ENCODE measurements at regions not wholly inside any gene's neighbourhood (a gene's known extent, or its start where the extent isn't known, plus 50 kb on each side); places are given as distances from the start of the nearest gene placed in this dataset.

DNA sequence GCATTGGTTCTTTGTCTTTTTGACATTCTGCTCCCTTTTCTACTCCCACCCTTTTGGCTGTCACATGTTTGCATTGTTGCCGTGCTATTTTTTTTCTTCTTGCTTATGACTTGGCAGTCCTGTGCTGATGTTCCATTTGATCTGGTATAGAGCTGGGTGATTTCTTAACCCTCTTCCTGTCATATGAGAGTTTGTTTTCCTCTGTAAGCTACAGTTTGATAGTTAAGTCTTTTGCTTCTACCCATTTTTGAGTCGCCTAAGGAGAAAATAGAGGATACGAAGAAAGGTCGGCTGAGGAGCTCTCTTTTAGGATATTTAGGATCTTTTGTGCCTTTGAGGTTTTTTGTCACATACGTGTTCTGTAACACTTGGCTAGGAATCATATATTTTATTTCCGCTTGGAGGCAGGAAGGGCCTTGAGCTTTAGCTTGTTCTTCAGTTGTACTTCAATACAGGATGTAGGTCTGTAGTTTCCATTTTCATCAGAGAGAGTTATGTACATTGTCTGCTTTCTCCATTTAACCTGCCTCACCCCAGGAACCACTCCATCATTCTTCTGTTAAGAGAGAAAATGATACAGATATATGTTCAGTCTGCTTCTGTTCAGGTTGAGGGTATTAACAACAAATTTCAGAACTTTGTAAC lies 150.7 kb downstream of the BACH1 start:
- no peak for ATAC-seq (ENCODE audit: low read depth)
- TF ChIP-seq, protein P1, sequence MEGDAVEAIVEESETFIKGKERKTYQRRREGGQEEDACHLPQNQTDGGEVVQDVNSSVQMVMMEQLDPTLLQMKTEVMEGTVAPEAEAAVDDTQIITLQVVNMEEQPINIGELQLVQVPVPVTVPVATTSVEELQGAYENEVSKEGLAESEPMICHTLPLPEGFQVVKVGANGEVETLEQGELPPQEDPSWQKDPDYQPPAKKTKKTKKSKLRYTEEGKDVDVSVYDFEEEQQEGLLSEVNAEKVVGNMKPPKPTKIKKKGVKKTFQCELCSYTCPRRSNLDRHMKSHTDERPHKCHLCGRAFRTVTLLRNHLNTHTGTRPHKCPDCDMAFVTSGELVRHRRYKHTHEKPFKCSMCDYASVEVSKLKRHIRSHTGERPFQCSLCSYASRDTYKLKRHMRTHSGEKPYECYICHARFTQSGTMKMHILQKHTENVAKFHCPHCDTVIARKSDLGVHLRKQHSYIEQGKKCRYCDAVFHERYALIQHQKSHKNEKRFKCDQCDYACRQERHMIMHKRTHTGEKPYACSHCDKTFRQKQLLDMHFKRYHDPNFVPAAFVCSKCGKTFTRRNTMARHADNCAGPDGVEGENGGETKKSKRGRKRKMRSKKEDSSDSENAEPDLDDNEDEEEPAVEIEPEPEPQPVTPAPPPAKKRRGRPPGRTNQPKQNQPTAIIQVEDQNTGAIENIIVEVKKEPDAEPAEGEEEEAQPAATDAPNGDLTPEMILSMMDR (IDR thresholded peaks at IDR 0.05; ENCODE audit: poor library complexity, severe bottlenecking), result no peak
- H3K27me3 ChIP-seq (ENCODE audit: insufficient read depth, poor library complexity, severe bottlenecking), result no peaks in the 10 kb centered on the region

DNA sequence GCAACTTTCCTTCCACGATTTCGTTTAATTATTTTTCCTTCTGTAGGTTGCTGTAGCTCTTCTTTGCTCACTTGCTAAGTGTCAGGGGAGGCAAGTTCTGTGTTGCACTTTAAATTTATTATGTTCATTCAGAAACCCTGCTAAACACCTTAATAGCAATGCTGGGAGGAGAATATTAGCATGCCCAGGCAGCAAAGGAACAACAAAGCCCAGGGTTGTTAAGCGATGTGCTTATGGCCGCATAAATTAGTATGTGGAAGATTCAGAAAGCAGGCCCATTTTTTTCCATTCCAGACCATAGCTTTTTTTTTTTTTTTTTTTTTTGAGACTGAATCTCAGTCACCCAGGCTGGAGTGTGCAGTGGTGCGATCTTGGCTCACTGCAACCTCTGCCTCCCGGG lies 151.3 kb downstream of the BACH1 start:
- Histone ChIP-seq H3K27me3 (ENCODE audit: insufficient read depth, poor library complexity, severe bottlenecking) (no peaks in the 10 kb centered on the region), H3K9me3 (ENCODE audit: severe bottlenecking) (no peaks in the 10 kb centered on the region), H3K27ac (ENCODE audit: poor library complexity, severe bottlenecking) (no peak overlapping the region), H3K4me1 (ENCODE audit: insufficient read depth, poor library complexity, severe bottlenecking) (no peaks in the 10 kb centered on the region), H3K36me3 (ENCODE audit: low read depth) (no peaks in the 10 kb centered on the region), H3K4me3 (ENCODE audit: severe bottlenecking) (no peak overlapping the region)
- TF ChIP-seq, protein P1 (IDR thresholded peaks at IDR 0.05; ENCODE audit: poor library complexity, severe bottlenecking), result no peak
- no peak for DNase-seq (ENCODE audit: low spot score)
- no peak for ATAC-seq (ENCODE audit: low read depth)

More for the DNA sequence above, 150.7 kb downstream of the BACH1 start:
- DNase-seq (ENCODE audit: low spot score), result no peak
- Histone ChIP-seq H3K27ac (ENCODE audit: poor library complexity, severe bottlenecking) (no peak overlapping the region), H3K4me3 (ENCODE audit: severe bottlenecking) (no peak overlapping the region), H3K36me3 (ENCODE audit: low read depth) (no peaks in the 10 kb centered on the region), H3K4me1 (ENCODE audit: insufficient read depth, poor library complexity, severe bottlenecking) (no peaks in the 10 kb centered on the region), H3K9me3 (ENCODE audit: severe bottlenecking) (no peaks in the 10 kb centered on the region)

DNA sequence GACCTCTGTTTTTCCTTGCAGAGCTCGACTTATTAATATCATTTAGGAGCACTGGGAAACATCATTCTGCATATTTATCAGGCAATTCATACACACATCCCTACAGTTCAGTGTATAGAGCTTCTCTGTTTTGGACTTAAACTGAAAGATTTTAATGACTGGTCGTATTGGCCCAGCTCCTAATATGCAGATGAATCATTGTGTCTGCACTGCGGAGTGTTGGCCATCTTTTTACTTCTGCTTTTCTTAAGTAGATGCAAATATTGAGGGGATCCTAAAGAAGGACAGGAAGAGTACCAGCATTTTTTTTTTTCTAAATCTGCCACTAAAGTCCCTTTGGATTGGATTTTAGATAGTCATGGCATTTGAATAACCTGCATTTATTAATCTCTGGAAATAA lies 154.8 kb downstream of the BACH1 start:
- Histone ChIP-seq H3K36me3 (ENCODE audit: low read depth) (no peaks in the 10 kb centered on the region), H3K9me3 (ENCODE audit: severe bottlenecking) (no peaks in the 10 kb centered on the region), H3K4me1 (ENCODE audit: insufficient read depth, poor library complexity, severe bottlenecking) (no peaks in the 10 kb centered on the region), H3K27me3 (ENCODE audit: insufficient read depth, poor library complexity, severe bottlenecking) (no peaks in the 10 kb centered on the region), H3K4me3 (ENCODE audit: severe bottlenecking) (no peak overlapping the region), H3K27ac (ENCODE audit: poor library complexity, severe bottlenecking) (no peak overlapping the region)
- no peak for ATAC-seq (ENCODE audit: low read depth)
- no peak for DNase-seq (ENCODE audit: low spot score)
- TF ChIP-seq, protein P1 (IDR thresholded peaks at IDR 0.05; ENCODE audit: poor library complexity, severe bottlenecking), result no peak

DNA sequence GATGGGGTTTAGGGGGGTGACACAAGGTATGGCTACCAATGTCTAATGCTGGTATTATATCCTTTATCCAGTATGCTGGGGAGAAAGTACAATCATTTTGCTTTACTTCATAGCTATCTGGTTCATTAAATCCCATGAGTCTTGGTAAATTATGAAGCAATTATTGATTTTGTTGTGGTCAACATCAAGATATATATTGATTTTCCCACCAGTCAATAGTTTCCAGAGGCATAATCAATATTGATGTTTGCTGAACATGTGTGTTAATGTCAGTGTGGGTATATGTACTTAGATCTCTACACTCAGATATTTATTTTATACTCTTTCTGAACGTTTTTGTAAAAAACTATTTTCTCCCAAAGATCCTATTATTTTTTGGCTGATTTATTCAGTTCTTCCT lies 155.5 kb downstream of the BACH1 start:
- no peaks in the 10 kb centered on the region for H3K9me3 ChIP-seq (ENCODE audit: severe bottlenecking)
- H3K4me3 ChIP-seq (ENCODE audit: severe bottlenecking), result no peak overlapping the region
- H3K4me1 ChIP-seq (ENCODE audit: insufficient read depth, poor library complexity, severe bottlenecking), result no peaks in the 10 kb centered on the region
- H3K27ac ChIP-seq (ENCODE audit: poor library complexity, severe bottlenecking), result no peak overlapping the region
- ATAC-seq (ENCODE audit: low read depth) (no peak), DNase-seq (ENCODE audit: low spot score) (no peak)
- H3K36me3 ChIP-seq (ENCODE audit: low read depth), result no peaks in the 10 kb centered on the region
- TF ChIP-seq, protein P1 (IDR thresholded peaks at IDR 0.05; ENCODE audit: poor library complexity, severe bottlenecking), result no peak
- no peaks in the 10 kb centered on the region for H3K27me3 ChIP-seq (ENCODE audit: insufficient read depth, poor library complexity, severe bottlenecking)

DNA sequence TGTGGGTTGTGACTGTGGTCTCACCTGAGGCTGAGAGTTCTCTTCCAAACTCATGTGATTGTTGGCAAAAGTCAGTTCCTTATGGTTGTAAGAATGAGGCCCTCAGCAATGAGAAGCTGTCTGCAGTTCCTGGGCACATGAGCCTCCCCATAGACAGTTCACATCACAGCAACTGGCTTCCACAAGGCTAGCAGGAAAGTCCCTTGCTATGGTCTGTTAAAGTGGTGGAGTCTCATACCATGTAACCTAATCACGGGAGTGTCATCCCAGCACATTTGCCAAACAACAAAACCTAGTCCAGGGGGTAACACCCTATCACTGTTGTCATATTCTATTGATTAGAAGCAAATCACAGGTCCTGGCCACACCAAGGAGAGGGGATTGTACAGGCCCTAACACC lies 163.8 kb downstream of the BACH1 start:
- Histone ChIP-seq H3K36me3 (ENCODE audit: low read depth) (no peaks in the 10 kb centered on the region), H3K4me3 (ENCODE audit: severe bottlenecking) (no peak overlapping the region), H3K4me1 (ENCODE audit: insufficient read depth, poor library complexity, severe bottlenecking) (no peaks in the 10 kb centered on the region), H3K27ac (ENCODE audit: poor library complexity, severe bottlenecking) (no peak overlapping the region), H3K9me3 (ENCODE audit: severe bottlenecking) (no peaks in the 10 kb centered on the region), H3K27me3 (ENCODE audit: insufficient read depth, poor library complexity, severe bottlenecking) (no peaks in the 10 kb centered on the region)
- DNase-seq (ENCODE audit: low spot score), result no peak
- TF ChIP-seq, protein P1 (IDR thresholded peaks at IDR 0.05; ENCODE audit: poor library complexity, severe bottlenecking), result no peak
- ATAC-seq (ENCODE audit: low read depth), result no peak

Measured in RWPE2 (cell line).